ENCODE measurements at regions not wholly inside any gene's neighbourhood (a gene's known extent, or its start where the extent isn't known, plus 50 kb on each side); places are given as distances from the start of the nearest gene placed in this dataset.

GRCh38 chr10:22770270-22770669 is 55.9 kb upstream of the PIP4K2A start:
- TF ChIP-seq ZNF274 (IDR thresholded peaks at IDR 0.05; ENCODE audit: low read depth, low read length): no peak
- TF ChIP-seq YY1 (IDR thresholded peaks at IDR 0.05; ENCODE audit: insufficient read depth, insufficient read length): no peak
- no peak for TF ChIP-seq SUZ12 (IDR thresholded peaks at IDR 0.05; ENCODE audit: extremely low read depth, insufficient read depth, insufficient read length)

Measured in NT2/D1 (cell line).